HG03457 (cell line): ENCODE measurements at regions not wholly inside any gene's neighbourhood (a gene's known extent, or its start where the extent isn't known, plus 50 kb on each side); places are given as distances from the start of the nearest gene placed in this dataset.
"Not testable (repeated sequence)": the region's sequence is repeated elsewhere in the genome, so short reads cannot be mapped to it uniquely, and the experiment has no call there.

Experiments used
- ATAC-seq: cut with Tn5 transposase; IDR thresholded peaks from one replicate; pipeline ENCODE4 v1.9.1; 2021; ENCODE audit warnings: moderate number of reproducible peaks; ENCODE audit not compliant: unreplicated experiment

GRCh38 chr1:200254602-200255001, 155.2 kb downstream of the ZNF281 start:
- not testable (repeated sequence) for ATAC-seq

GRCh38 chr1:200253774-200254495, 155.9 kb downstream of the ZNF281 start:
- no peak for ATAC-seq

- no peak for ATAC-seq
Observed at GRCh38 chr1:200252531-200252930, 157.3 kb downstream of the ZNF281 start.

GRCh38 chr1:200250469-200250868, 159.4 kb downstream of the ZNF281 start:
- no peak for ATAC-seq

- no peak for ATAC-seq
Observed at GRCh38 chr1:200248541-200248940, 161.3 kb downstream of the ZNF281 start.

GRCh38 chr1:200247518-200247917, 162.3 kb downstream of the ZNF281 start:
- ATAC-seq, result no peak

- no peak for ATAC-seq
Observed at GRCh38 chr1:200245473-200245872, 164.4 kb downstream of the ZNF281 start.

GRCh38 chr1:200243042-200243437, 166.8 kb downstream of the ZNF281 start:
- ATAC-seq, result no peak

GRCh38 chr1:200242110-200243041, 167.5 kb downstream of the ZNF281 start:
- no peak for ATAC-seq

GRCh38 chr1:200240656-200241055, 169.2 kb downstream of the ZNF281 start:
- ATAC-seq, result no peak

- ATAC-seq, result no peak
Observed at GRCh38 chr1:200238311-200238710, 171.5 kb downstream of the ZNF281 start.

- ATAC-seq, result no peak
Observed at GRCh38 chr1:200237066-200237465, 172.8 kb downstream of the ZNF281 start.

- no peak for ATAC-seq
Observed at GRCh38 chr1:200234938-200235337, 174.9 kb downstream of the ZNF281 start.

GRCh38 chr1:200233393-200233792, 176.4 kb downstream of the ZNF281 start:
- no peak for ATAC-seq

- no peak for ATAC-seq
Observed at GRCh38 chr1:200231787-200232231, 178.0 kb downstream of the ZNF281 start.

- no peak for ATAC-seq
Observed at GRCh38 chr1:200230671-200231070, 179.2 kb downstream of the ZNF281 start.

- no peak for ATAC-seq
Observed at GRCh38 chr1:200228486-200228885, 181.3 kb downstream of the ZNF281 start.

GRCh38 chr1:200228081-200228480, 181.8 kb downstream of the ZNF281 start:
- ATAC-seq, result no peak
